Prostate gland (tissue), 2 donors: ENCODE measurements at regions not wholly inside any gene's neighbourhood (a gene's known extent, or its start where the extent isn't known, plus 50 kb on each side); places are given as distances from the start of the nearest gene placed in this dataset.

ENCODE experiments used
- POLR2AphosphoS5 ChIP-seq: sonication (generic); formaldehyde crosslinking; IDR thresholded peaks from one replicate; pipeline ENCODE4 v1.6.1; 2017; ENCODE audit warnings: antibody characterized with exemption
- TF ChIP-seq, protein P1 (sequence below), 4 experiments: fragments of 200-600 bp in 2 of 4; fragments of 450-650 bp in 2 of 4; sonication (generic) in 2 of 4; IDR thresholded peaks; 1 replicate in 3 of 4; 2 replicates in 1 of 4; pipeline ENCODE4 v1.5.1; 2016 to 2019; ENCODE audit warnings: antibody characterized with exemption in 4 of 4, mild to moderate bottlenecking in 2 of 4, moderate library complexity in 2 of 4

DNA sequence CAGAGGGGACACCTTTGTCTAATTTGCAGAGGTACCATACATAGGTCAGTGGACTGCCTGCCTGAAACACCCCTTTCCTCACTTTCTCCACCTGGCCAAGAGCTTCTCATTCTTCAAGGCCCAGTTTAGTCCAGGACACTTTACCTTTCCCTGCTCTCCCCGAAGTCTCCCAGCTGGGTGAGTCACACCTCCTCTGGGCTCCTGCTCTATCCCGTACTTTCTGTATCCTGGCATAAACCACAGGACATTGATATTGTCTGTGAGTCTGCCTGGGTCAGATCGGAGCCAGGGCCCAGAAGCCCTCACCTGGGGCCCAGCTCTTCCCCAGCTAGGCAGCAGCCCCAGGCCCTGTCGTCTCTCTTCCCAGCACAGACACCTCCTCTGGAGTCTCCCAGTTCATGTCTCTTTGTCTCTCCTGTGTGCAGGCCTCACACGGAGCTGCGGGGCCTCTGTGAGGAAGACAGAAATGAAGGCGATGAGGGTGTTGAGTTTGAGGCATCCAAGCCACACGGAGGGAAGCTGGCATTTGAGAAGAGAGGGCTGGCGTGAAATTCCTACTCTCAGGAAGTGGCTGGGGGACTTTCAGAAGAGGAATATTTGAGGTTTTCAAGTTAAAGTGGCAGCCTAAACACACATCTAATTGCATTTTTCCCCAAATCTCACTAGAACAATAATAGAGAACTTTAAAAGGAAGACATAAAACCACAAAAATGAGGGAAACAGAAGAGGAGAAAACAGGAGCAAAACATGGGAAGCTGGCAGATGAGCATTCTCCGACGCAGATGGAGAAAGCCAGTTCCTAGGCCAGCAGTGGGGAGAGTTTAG, 79.6 kb upstream of the LAPTM4A start:
- TF ChIP-seq, protein P1, sequence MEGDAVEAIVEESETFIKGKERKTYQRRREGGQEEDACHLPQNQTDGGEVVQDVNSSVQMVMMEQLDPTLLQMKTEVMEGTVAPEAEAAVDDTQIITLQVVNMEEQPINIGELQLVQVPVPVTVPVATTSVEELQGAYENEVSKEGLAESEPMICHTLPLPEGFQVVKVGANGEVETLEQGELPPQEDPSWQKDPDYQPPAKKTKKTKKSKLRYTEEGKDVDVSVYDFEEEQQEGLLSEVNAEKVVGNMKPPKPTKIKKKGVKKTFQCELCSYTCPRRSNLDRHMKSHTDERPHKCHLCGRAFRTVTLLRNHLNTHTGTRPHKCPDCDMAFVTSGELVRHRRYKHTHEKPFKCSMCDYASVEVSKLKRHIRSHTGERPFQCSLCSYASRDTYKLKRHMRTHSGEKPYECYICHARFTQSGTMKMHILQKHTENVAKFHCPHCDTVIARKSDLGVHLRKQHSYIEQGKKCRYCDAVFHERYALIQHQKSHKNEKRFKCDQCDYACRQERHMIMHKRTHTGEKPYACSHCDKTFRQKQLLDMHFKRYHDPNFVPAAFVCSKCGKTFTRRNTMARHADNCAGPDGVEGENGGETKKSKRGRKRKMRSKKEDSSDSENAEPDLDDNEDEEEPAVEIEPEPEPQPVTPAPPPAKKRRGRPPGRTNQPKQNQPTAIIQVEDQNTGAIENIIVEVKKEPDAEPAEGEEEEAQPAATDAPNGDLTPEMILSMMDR (IDR thresholded peaks at IDR 0.05), result no peak
- TF ChIP-seq POLR2AphosphoS5, result no peak
